HCT116 (cell line): ENCODE measurements at regions not wholly inside any gene's neighbourhood (a gene's known extent, or its start where the extent isn't known, plus 50 kb on each side); places are given as distances from the start of the nearest gene placed in this dataset.

Experiments
- ATAC-seq: fragments of 200-7000 bp; cut with Tn5 transposase; 2 replicates; pipeline ENCODE4 v1.9.1; 2020; ENCODE audit warnings: mild to moderate bottlenecking, moderate library complexity
- BruUV-seq: library from RNA; stranded (reverse); fragments of 400-500 nt; replicated peaks from 2 replicates; lab custom pipeline; 2021; lab: Mats Ljungman, UMichigan
- CTCF ChIA-PET: fragments of 300-600 bp; sonication (Branson Sonifier 250); formaldehyde crosslinking; loops from one replicate; lab custom pipeline; 2021; ENCODE audit warnings: antibody characterized with exemption; lab: Charles Lee
- POLR2A ChIA-PET: fragments of 300-600, 350-600 bp; sonication (Branson Sonifier 250); formaldehyde crosslinking; loops from one replicate; lab custom pipeline; 2021; ENCODE audit warnings: antibody characterized with exemption; lab: Charles Lee
- RAD21 ChIA-PET, 2 experiments: fragments of 300-600 bp; sonication (Branson Sonifier 250); formaldehyde crosslinking; loops; one replicate each; lab custom pipeline; 2023; ENCODE audit warnings: low total read pairs in 2 of 2; ENCODE audit not compliant: uncharacterized antibody in 2 of 2, unreplicated experiment in 2 of 2, low non-redundant PET in 1 of 2; lab: Charles Lee
- DNase-seq: peaks from one replicate; pipeline ENCODE4 v3.0.0-alpha.2; 2010; ENCODE audit warnings: low read depth, low spot score
- H2AFZ ChIP-seq: fragments of 200-600 bp; shearing (Covaris generic), sonication (generic); 2 replicates; pipeline ENCODE4 v1.6.1; 2017; ENCODE audit warnings: low read depth, mixed run types, mixed read lengths, antibody characterized with exemption, low read length; ENCODE audit not compliant: poor library complexity, severe bottlenecking
- H3K27ac ChIP-seq: 2 replicates; pipeline ENCODE4 v1.5.1; 2012; ENCODE audit warnings: low read depth, low read length
- H3K27me3 ChIP-seq: fragments of 200-600 bp; sonication (generic); 2 replicates; pipeline ENCODE4 v1.6.1; 2016; ENCODE audit warnings: mixed run types, low read length, mixed read lengths; ENCODE audit not compliant: insufficient read depth
- H3K36me3 ChIP-seq, 2 experiments: fragments of 200-500 bp in 1 of 2; fragments of 200-600 bp in 1 of 2; sonication (Bioruptor generic) in 1 of 2; sonication (generic) in 1 of 2; 2 replicates each; pipeline versions ENCODE4 v1.5.1 to v1.6.1; 2014 to 2016; ENCODE audit warnings: low read length in 2 of 2, inconsistent platforms in 1 of 2, mixed read lengths in 1 of 2, mixed run types in 1 of 2; ENCODE audit not compliant: insufficient read depth in 2 of 2, control insufficient read depth in 1 of 2
- H3K4me1 ChIP-seq, 2 experiments: fragments of 200-600 bp in 1 of 2; sonication (generic) in 1 of 2; 2 replicates each; pipeline versions ENCODE4 v1.5.1 to v1.6.1; 2012 to 2017; ENCODE audit warnings: low read length in 2 of 2, inconsistent platforms in 1 of 2, mild to moderate bottlenecking in 1 of 2, mixed read lengths in 1 of 2, mixed run types in 1 of 2, moderate library complexity in 1 of 2; ENCODE audit not compliant: insufficient read depth in 2 of 2, control insufficient read depth in 1 of 2
- H3K4me2 ChIP-seq: fragments of 200-600 bp; sonication (generic); 2 replicates; pipeline ENCODE4 v1.6.1; 2017; ENCODE audit warnings: mixed run types, low read length, mixed read lengths
- H3K4me3 ChIP-seq, 2 experiments: fragments of 200-600 bp in 1 of 2; sonication (generic) in 1 of 2; replicated peaks in 1 of 2; 2 replicates each; pipeline ENCODE4 v1.5.1; 2011 to 2016; ENCODE audit warnings: low read length in 2 of 2, control low read depth in 1 of 2, low read depth in 1 of 2, mild to moderate bottlenecking in 1 of 2, mixed read lengths in 1 of 2, mixed run types in 1 of 2
- H3K79me2 ChIP-seq: fragments of 200-600 bp; sonication (generic); 2 replicates; pipeline ENCODE4 v1.6.1; 2017; ENCODE audit warnings: mild to moderate bottlenecking, mixed run types, low read length, moderate library complexity, mixed read lengths; ENCODE audit not compliant: insufficient read depth
- H3K9ac ChIP-seq: fragments of 200-600 bp; sonication (generic); 2 replicates; pipeline ENCODE4 v1.6.1; 2016; ENCODE audit warnings: low read length, mixed read lengths
- H3K9me2 ChIP-seq: fragments of 200-600 bp; sonication (generic), shearing (Covaris generic); 2 replicates; pipeline ENCODE4 v1.6.1; 2017; ENCODE audit warnings: mixed run types, mild to moderate bottlenecking, moderate library complexity; ENCODE audit not compliant: insufficient read depth
- H3K9me3 ChIP-seq, 2 experiments: fragments of 200-500 bp in 1 of 2; fragments of 200-600 bp in 1 of 2; sonication (Bioruptor generic) in 1 of 2; sonication (generic) in 1 of 2; 2 replicates each; pipeline ENCODE4 v1.6.1; 2014 to 2017; ENCODE audit warnings: low read length in 2 of 2, mixed read lengths in 2 of 2, inconsistent platforms in 1 of 2, low read depth in 1 of 2, mild to moderate bottlenecking in 1 of 2, mixed run types in 1 of 2, moderate library complexity in 1 of 2; ENCODE audit not compliant: control insufficient read depth in 1 of 2, insufficient read depth in 1 of 2
- H4K20me1 ChIP-seq: fragments of 200-600 bp; sonication (generic), shearing (Covaris generic); 2 replicates; pipeline ENCODE4 v1.6.1; 2017; ENCODE audit warnings: mixed run types, mild to moderate bottlenecking, moderate library complexity; ENCODE audit not compliant: insufficient read depth
- CEBPB ChIP-seq: IDR thresholded peaks from 2 replicates; pipeline ENCODE4 v1.6.1; 2012; ENCODE audit warnings: low read depth
- FOSL1 ChIP-seq: IDR thresholded peaks from 2 replicates; pipeline ENCODE4 v1.6.1; 2012; ENCODE audit warnings: low read depth
- MAX ChIP-seq: IDR thresholded peaks from 2 replicates; pipeline ENCODE4 v1.6.1; 2012
- RAD21 ChIP-seq: IDR thresholded peaks from 2 replicates; pipeline ENCODE4 v1.6.1; 2012; ENCODE audit warnings: low read depth, mild to moderate bottlenecking
- SIN3A ChIP-seq: IDR thresholded peaks from 2 replicates; pipeline ENCODE4 v1.6.1; 2012; ENCODE audit warnings: low read depth
- intact Hi-C: fragments of 100-400 bp; cut with micrococcal nuclease; formaldehyde crosslinking; loops from 2 replicates; pipeline ENCODE4 v1.10.0; 2022

- ChIA-PET RAD21 (interaction anchor here in 1 of 2 experiments (0.6 kb wide), 1 partner anchor 198 kb away, joined by 5 read pairs; the partner anchor contains the start of gene ATXN1), POLR2A (no interaction called here), CTCF (interaction anchor here (1.0 kb wide), 1 partner anchor 12 kb away, joined by 3 read pairs; no protein-coding TSS in a partner anchor)
- Histone ChIP-seq H3K4me1 (peaks cover 2 to 5% of the 10 kb centered on the region in 2 experiments; a peak in 3 of 4 replicates), H3K27me3 (no peaks in the 10 kb centered on the region), H3K9ac (no peak overlapping the region), H3K9me3 (no peaks in the 10 kb centered on the region), H3K4me3 (no peak overlapping the region), H3K4me2 (no peak overlapping the region), H4K20me1 (no peaks in the 10 kb centered on the region), H3K27ac (no peak overlapping the region), H3K36me3 (no peaks in the 10 kb centered on the region), H3K79me2 (no peaks in the 10 kb centered on the region), H2AFZ (no peak overlapping the region), H3K9me2 (no peaks in the 10 kb centered on the region)
- intact Hi-C loops = no loop called here
- TF ChIP-seq SIN3A (no peak), FOSL1 (no peak), CEBPB (no peak)
- no peak for ATAC-seq
- no peak for DNase-seq
- no TSS peak for BruUV-seq
Observed at GRCh38 chr6:16959789-16960188, 142.1 kb upstream of the STMND1 start.

GRCh38 chr6:16956361-16956760 is 145.5 kb upstream of the STMND1 start:
- ChIA-PET RAD21 (no interaction called here), CTCF (no interaction called here), POLR2A (no interaction called here)
- no peaks in the 10 kb centered on the region for H3K27me3 ChIP-seq
- no peaks in the 10 kb centered on the region for H3K9me2 ChIP-seq
- DNase-seq = no peak
- intact Hi-C loops = no loop called here
- no peaks in the 10 kb centered on the region for H3K4me1 ChIP-seq
- H3K27ac ChIP-seq = no peak overlapping the region
- no peak overlapping the region for H2AFZ ChIP-seq
- no peak for ATAC-seq
- no peak overlapping the region for H3K4me3 ChIP-seq
- no peak overlapping the region for H3K9ac ChIP-seq
- TF ChIP-seq RAD21 (0 out of 2 replicates have a peak, but pooled peaks have one; percentile 13), MAX (no peak)
- no peaks in the 10 kb centered on the region for H3K36me3 ChIP-seq
- no peaks in the 10 kb centered on the region for H3K9me3 ChIP-seq
- H4K20me1 ChIP-seq = no peaks in the 10 kb centered on the region
- H3K79me2 ChIP-seq = no peaks in the 10 kb centered on the region
- H3K4me2 ChIP-seq = no peak overlapping the region
- no TSS peak for BruUV-seq
